HepG2 (cell line): ENCODE measurements at regions not wholly inside any gene's neighbourhood (a gene's known extent, or its start where the extent isn't known, plus 50 kb on each side); places are given as distances from the start of the nearest gene placed in this dataset.

ENCODE experiments used
- ATAC-seq: fragments of 200-7000 bp; cut with Tn5 transposase; 3 replicates; pipeline ENCODE4 v1.9.1; 2020; ENCODE audit warnings: mild to moderate bottlenecking, moderate library complexity
- BruUV-seq: library from RNA; stranded (reverse); fragments of 400-500 nt; replicated peaks from 2 replicates; lab custom pipeline; 2021; lab: Mats Ljungman, UMichigan
- CTCF ChIA-PET: fragments of 300-600 bp; formaldehyde crosslinking; extraction: SDS; loops from one replicate; lab custom pipeline; 2021; ENCODE audit warnings: low total read pairs, inconsistent platforms, low intra/inter-chr PET ratio; lab: Yijun Ruan, JAX
- POLR2A ChIA-PET: fragments of 350-600 bp; sonication (Branson Sonifier 250); formaldehyde crosslinking; loops from one replicate; lab custom pipeline; 2020; ENCODE audit warnings: antibody characterized with exemption, inconsistent platforms; lab: Yijun Ruan, JAX
- DNase-seq: peaks from one replicate; pipeline ENCODE4 v3.0.0-alpha.2; 2015; ENCODE audit warnings: low spot score
- FAIRE-seq: peaks from 3 replicates; lab custom pipeline; 2011; peaks lifted over from hg19 to GRCh38; lab: Jason Lieb, UNC
- H2AFZ ChIP-seq: one replicate; pipeline ENCODE4 v1.6.1; 2011; ENCODE audit warnings: low read length, inconsistent platforms
- H3K27ac ChIP-seq: fragments of 300-600 bp; 3 replicates; pipeline ENCODE4 v1.8.0; 2011; ENCODE audit warnings: mixed run types, mild to moderate bottlenecking, mixed read lengths, low read length, inconsistent platforms; ENCODE audit not compliant: insufficient read depth; ENCODE audit errors: extremely low read length
- H3K27me3 ChIP-seq, 2 experiments: fragments of 200-600 bp in 1 of 2; 2 replicates in 1 of 2; 3 replicates in 1 of 2; pipeline versions ENCODE4 v1.6.0 to v1.8.0; 2011; ENCODE audit warnings: low read length in 2 of 2, mild to moderate bottlenecking in 2 of 2, moderate library complexity in 2 of 2, inconsistent platforms in 1 of 2; ENCODE audit not compliant: insufficient read depth in 2 of 2, control insufficient read depth in 1 of 2
- H3K36me3 ChIP-seq, 2 experiments: fragments of 200-600 bp in 1 of 2; replicated peaks in 1 of 2; 2 replicates in 1 of 2; 3 replicates in 1 of 2; pipeline versions ENCODE4 v1.5.1 to v1.8.0; 2011; ENCODE audit warnings: low read length in 2 of 2, inconsistent platforms in 1 of 2; ENCODE audit not compliant: insufficient read depth in 2 of 2, control insufficient read depth in 1 of 2
- H3K4me1 ChIP-seq: 2 replicates; pipeline ENCODE4 v1.5.1; 2012; ENCODE audit warnings: low read length, inconsistent platforms; ENCODE audit not compliant: insufficient read depth
- H3K4me2 ChIP-seq: 2 replicates; pipeline ENCODE4 v1.6.0; 2011; ENCODE audit warnings: low read depth, low read length, inconsistent platforms
- H3K4me3 ChIP-seq, 3 experiments: fragments of 200-600 bp in 1 of 3; sonication (generic), shearing (Covaris generic) in 1 of 3; replicated peaks in 1 of 3; 2 replicates each; pipeline ENCODE4 v1.5.1; 2011 to 2016; ENCODE audit warnings: low read length in 3 of 3, inconsistent platforms in 2 of 3, low read depth in 2 of 3, mild to moderate bottlenecking in 2 of 3, control low read depth in 1 of 3, mixed read lengths in 1 of 3; ENCODE audit not compliant: insufficient read depth in 1 of 3
- H3K79me2 ChIP-seq: one replicate; pipeline ENCODE4 v1.6.1; 2011; ENCODE audit warnings: low read length, inconsistent platforms; ENCODE audit not compliant: insufficient read depth
- H3K9ac ChIP-seq: 2 replicates; pipeline ENCODE4 v1.6.0; 2011; ENCODE audit warnings: mild to moderate bottlenecking, low read depth, low read length, inconsistent platforms; ENCODE audit not compliant: insufficient read depth
- H3K9me3 ChIP-seq: 2 replicates; pipeline ENCODE4 v1.5.1; 2012; ENCODE audit warnings: mild to moderate bottlenecking, low read length
- H4K20me1 ChIP-seq: 2 replicates; pipeline ENCODE4 v1.6.0; 2011; ENCODE audit warnings: inconsistent platforms, mild to moderate bottlenecking, low read length, moderate library complexity; ENCODE audit not compliant: insufficient read depth
- CBFB ChIP-seq: sonication (generic); formaldehyde crosslinking; IDR thresholded peaks from 2 replicates; pipeline ENCODE4 v1.4.0; 2020; ENCODE audit warnings: missing genetic modification reagents
- FOXC1 ChIP-seq: sonication (generic); formaldehyde crosslinking; IDR thresholded peaks from 2 replicates; pipeline ENCODE4 v1.8.0; 2022; ENCODE audit warnings: mild to moderate bottlenecking, missing genetic modification reagents, borderline replicate concordance
- GFI1 ChIP-seq: sonication (generic); formaldehyde crosslinking; IDR thresholded peaks from 2 replicates; pipeline ENCODE4 v1.5.0; 2020; ENCODE audit warnings: missing genetic modification reagents, mild to moderate bottlenecking, borderline replicate concordance
- LCORL ChIP-seq, 2 experiments: fragments of 450-650 bp in 1 of 2; sonication (generic) in 1 of 2; formaldehyde crosslinking in 1 of 2; IDR thresholded peaks; 2 replicates each; pipeline versions ENCODE4 v1.5.0 to v1.6.1; 2017 to 2020; ENCODE audit warnings: antibody characterized with exemption in 1 of 2, missing genetic modification reagents in 1 of 2
- PPARG ChIP-seq: conservative IDR thresholded peaks from 2 replicates; pipeline ENCODE4 v1.6.1; 2016; ENCODE audit warnings: missing biosample characterization, missing genetic modification reagents
- RBM39 ChIP-seq: fragments of 200-400 bp; formaldehyde crosslinking; IDR thresholded peaks from one replicate; pipeline ENCODE4 v1.6.1; 2018; ENCODE audit warnings: antibody characterized with exemption, mild to moderate bottlenecking, low read depth, low read length; ENCODE audit not compliant: poor library complexity, severe bottlenecking
- SIX1 ChIP-seq: sonication (generic); formaldehyde crosslinking; IDR thresholded peaks from 2 replicates; pipeline ENCODE4 v1.4.0; 2020; ENCODE audit warnings: missing genetic modification reagents, borderline replicate concordance
- TBP ChIP-seq: sonication (generic); formaldehyde crosslinking; IDR thresholded peaks from 2 replicates; pipeline ENCODE4 v1.5.0; 2020; ENCODE audit warnings: missing genetic modification reagents
- ZNF225 ChIP-seq: sonication (generic); formaldehyde crosslinking; IDR thresholded peaks from 2 replicates; pipeline ENCODE4 v1.4.0; 2020; ENCODE audit warnings: mild to moderate bottlenecking, missing genetic modification reagents
- WGBS: methylation state at CpG from one replicate; pipeline ENCODE4 v1.1.6; 2017; ENCODE audit warnings: low lambda C conversion rate; 5-methylcytosine and 5-hydroxymethylcytosine counted together
- in situ Hi-C: cut with HindIII; loops from 2 replicates; pipeline ENCODE4 v1.10.0; 2017; ENCODE audit warnings: low pct_unique_long_range_greater_than_20kb; ENCODE audit not compliant: extremely low pct_ligation_motif_present
- intact Hi-C: fragments of 100-400 bp; cut with micrococcal nuclease; formaldehyde crosslinking; loops from one replicate; pipeline ENCODE4 v1.10.0; 2022; ENCODE audit not compliant: unreplicated experiment
- TF ChIP-seq, protein P1 (sequence below): sonication (generic); formaldehyde crosslinking; conservative IDR thresholded peaks from 2 replicates; pipeline ENCODE4 v1.8.1; 2023; ENCODE audit warnings: missing genetic modification reagents
- TF ChIP-seq, protein P2 (sequence below): sonication (generic); formaldehyde crosslinking; IDR thresholded peaks from 2 replicates; pipeline ENCODE4 v1.5.0; 2020; ENCODE audit warnings: missing genetic modification reagents
- TF ChIP-seq, protein P3 (sequence below): IDR thresholded peaks from 2 replicates; pipeline ENCODE4 v1.6.1; 2018; ENCODE audit warnings: missing genetic modification reagents
- TF ChIP-seq, protein P4 (sequence below): sonication (generic); formaldehyde crosslinking; IDR thresholded peaks from 2 replicates; pipeline ENCODE4 v1.8.1; 2022; ENCODE audit warnings: mild to moderate bottlenecking, missing genetic modification reagents

DNA sequence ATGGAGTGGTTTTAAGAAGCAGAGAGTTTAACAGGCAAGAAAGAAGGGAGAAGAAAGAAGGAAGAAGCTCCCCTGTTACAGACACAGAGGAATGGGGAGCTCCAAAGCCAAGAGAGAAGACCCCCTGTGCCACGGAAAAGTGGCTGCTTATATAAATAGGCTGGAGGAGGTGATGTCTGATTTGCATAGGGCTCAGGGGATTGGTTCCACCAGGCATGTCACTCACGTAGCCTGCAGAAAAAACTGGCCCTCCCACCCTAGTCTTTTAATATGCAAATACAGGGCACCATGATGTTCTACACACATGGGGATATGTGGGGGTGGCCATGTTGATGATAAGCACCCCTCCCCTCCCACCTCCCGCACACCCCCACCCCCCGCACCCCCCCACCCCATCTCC lies 99.6 kb downstream of the ETS2 start:
- intact Hi-C loops (no loop called here), in situ Hi-C loops (no loop called here)
- no peak for TF ChIP-seq SIX1 (CRISPR knock-in tag)
- TF ChIP-seq PPARG (CRISPR knock-in tag): no peak
- TF ChIP-seq LCORL (IDR thresholded peaks at IDR 0.05): no peak
- no peak for TF ChIP-seq LCORL (CRISPR knock-in tag; IDR thresholded peaks at IDR 0.05)
- TF ChIP-seq, protein P1, sequence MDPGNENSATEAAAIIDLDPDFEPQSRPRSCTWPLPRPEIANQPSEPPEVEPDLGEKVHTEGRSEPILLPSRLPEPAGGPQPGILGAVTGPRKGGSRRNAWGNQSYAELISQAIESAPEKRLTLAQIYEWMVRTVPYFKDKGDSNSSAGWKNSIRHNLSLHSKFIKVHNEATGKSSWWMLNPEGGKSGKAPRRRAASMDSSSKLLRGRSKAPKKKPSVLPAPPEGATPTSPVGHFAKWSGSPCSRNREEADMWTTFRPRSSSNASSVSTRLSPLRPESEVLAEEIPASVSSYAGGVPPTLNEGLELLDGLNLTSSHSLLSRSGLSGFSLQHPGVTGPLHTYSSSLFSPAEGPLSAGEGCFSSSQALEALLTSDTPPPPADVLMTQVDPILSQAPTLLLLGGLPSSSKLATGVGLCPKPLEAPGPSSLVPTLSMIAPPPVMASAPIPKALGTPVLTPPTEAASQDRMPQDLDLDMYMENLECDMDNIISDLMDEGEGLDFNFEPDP (CRISPR knock-in tag): no peak
- TF ChIP-seq ZNF225 (CRISPR knock-in tag): no peak
- TF ChIP-seq GFI1 (CRISPR knock-in tag): no peak
- TF ChIP-seq FOXC1 (CRISPR knock-in tag): no peak
- TF ChIP-seq, protein P2, sequence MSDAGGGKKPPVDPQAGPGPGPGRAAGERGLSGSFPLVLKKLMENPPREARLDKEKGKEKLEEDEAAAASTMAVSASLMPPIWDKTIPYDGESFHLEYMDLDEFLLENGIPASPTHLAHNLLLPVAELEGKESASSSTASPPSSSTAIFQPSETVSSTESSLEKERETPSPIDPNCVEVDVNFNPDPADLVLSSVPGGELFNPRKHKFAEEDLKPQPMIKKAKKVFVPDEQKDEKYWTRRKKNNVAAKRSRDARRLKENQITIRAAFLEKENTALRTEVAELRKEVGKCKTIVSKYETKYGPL (CRISPR knock-in tag): no peak
- TF ChIP-seq, protein P3, sequence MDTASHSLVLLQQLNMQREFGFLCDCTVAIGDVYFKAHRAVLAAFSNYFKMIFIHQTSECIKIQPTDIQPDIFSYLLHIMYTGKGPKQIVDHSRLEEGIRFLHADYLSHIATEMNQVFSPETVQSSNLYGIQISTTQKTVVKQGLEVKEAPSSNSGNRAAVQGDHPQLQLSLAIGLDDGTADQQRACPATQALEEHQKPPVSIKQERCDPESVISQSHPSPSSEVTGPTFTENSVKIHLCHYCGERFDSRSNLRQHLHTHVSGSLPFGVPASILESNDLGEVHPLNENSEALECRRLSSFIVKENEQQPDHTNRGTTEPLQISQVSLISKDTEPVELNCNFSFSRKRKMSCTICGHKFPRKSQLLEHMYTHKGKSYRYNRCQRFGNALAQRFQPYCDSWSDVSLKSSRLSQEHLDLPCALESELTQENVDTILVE: no peak
- TF ChIP-seq RBM39: no peak
- no peak for TF ChIP-seq CBFB
- no peak for TF ChIP-seq TBP (CRISPR knock-in tag)
- TF ChIP-seq, protein P4, sequence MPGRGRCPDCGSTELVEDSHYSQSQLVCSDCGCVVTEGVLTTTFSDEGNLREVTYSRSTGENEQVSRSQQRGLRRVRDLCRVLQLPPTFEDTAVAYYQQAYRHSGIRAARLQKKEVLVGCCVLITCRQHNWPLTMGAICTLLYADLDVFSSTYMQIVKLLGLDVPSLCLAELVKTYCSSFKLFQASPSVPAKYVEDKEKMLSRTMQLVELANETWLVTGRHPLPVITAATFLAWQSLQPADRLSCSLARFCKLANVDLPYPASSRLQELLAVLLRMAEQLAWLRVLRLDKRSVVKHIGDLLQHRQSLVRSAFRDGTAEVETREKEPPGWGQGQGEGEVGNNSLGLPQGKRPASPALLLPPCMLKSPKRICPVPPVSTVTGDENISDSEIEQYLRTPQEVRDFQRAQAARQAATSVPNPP: no peak
- ATAC-seq (no peak), FAIRE-seq (no peak), DNase-seq (no peak)
- ChIA-PET POLR2A (no interaction called here), CTCF (no interaction called here)
- H3K9ac ChIP-seq: no peak overlapping the region
- H3K9me3 ChIP-seq: no peaks in the 10 kb centered on the region
- 79% methylated on average over 4 of the region's 4 CpGs for WGBS
- H3K4me2 ChIP-seq: no peak overlapping the region
- H4K20me1 ChIP-seq: no peaks in the 10 kb centered on the region
- no peaks in the 10 kb centered on the region for H3K79me2 ChIP-seq
- no peak overlapping the region for H2AFZ ChIP-seq
- no peaks in the 10 kb centered on the region for H3K36me3 ChIP-seq
- H3K27me3 ChIP-seq: no peaks in the 10 kb centered on the region
- no peak overlapping the region for H3K27ac ChIP-seq
- BruUV-seq: no TSS peak
- H3K4me1 ChIP-seq: peaks cover 52% of the 10 kb centered on the region
- H3K4me3 ChIP-seq: no peak overlapping the region
